ENCODE measurements at regions not wholly inside any gene's neighbourhood (a gene's known extent, or its start where the extent isn't known, plus 50 kb on each side); places are given as distances from the start of the nearest gene placed in this dataset.

- TF ChIP-seq ZNF561 (tag by site-specific recombination; IDR thresholded peaks at IDR 0.05; ENCODE audit: borderline replicate concordance), result peak; percentile 73; the same call in 1 of the 2 replicates
- TF ChIP-seq GFI1B (tag by site-specific recombination; IDR thresholded peaks at IDR 0.05), result no peak
- no peak for TF ChIP-seq ZNF785 (tag by site-specific recombination; IDR thresholded peaks at IDR 0.05)
- peak; percentile 89 for TF ChIP-seq SP7 (tag by site-specific recombination; IDR thresholded peaks at IDR 0.05)
- no peak for TF ChIP-seq ZNF175 (tag by site-specific recombination; IDR thresholded peaks at IDR 0.05)
- no peak for TF ChIP-seq ZNF707 (tag by site-specific recombination; IDR thresholded peaks at IDR 0.05)
- no peak for TF ChIP-seq ZNF155 (tag by site-specific recombination; IDR thresholded peaks at IDR 0.05)
- TF ChIP-seq GLIS2 (tag by site-specific recombination; IDR thresholded peaks at IDR 0.05), result no peak
- peak; percentile 60; the same call in 1 of the 2 replicates for TF ChIP-seq ZNF639 (tag by site-specific recombination; IDR thresholded peaks at IDR 0.05)
- TF ChIP-seq BCL11A (tag by site-specific recombination; IDR thresholded peaks at IDR 0.05; ENCODE audit: low read depth), result peak; percentile 88
- peak; percentile 93 for TF ChIP-seq ZNF24 (tag by site-specific recombination; IDR thresholded peaks at IDR 0.05)
- no peak for TF ChIP-seq ZNF548 (tag by site-specific recombination; IDR thresholded peaks at IDR 0.05)
- TF ChIP-seq ZNF311 (tag by site-specific recombination; IDR thresholded peaks at IDR 0.05; ENCODE audit: borderline replicate concordance), result no peak
- peak; percentile 55 for TF ChIP-seq PRDM4 (tag by site-specific recombination; IDR thresholded peaks at IDR 0.05)
- no peak for TF ChIP-seq ZNF549 (tag by site-specific recombination; IDR thresholded peaks at IDR 0.05)
- TF ChIP-seq ZBTB21 (tag by site-specific recombination; IDR thresholded peaks at IDR 0.05), result peak; percentile 86
- no peak for TF ChIP-seq ZBTB11 (tag by site-specific recombination; conservative IDR thresholded peaks at IDR 0.05; ENCODE audit: low read depth)
- no peak for TF ChIP-seq BCL6B (tag by site-specific recombination; IDR thresholded peaks at IDR 0.05)
- no peak for TF ChIP-seq HOXD13 (CRISPR knock-in tag; IDR thresholded peaks at IDR 0.05; ENCODE audit: borderline replicate concordance)
- no peak for TF ChIP-seq MYNN (tag by site-specific recombination; IDR thresholded peaks at IDR 0.05; ENCODE audit: borderline replicate concordance)
- no peak; the same call in 1 of the 2 replicates for TF ChIP-seq ZNF10 (tag by site-specific recombination; IDR thresholded peaks at IDR 0.05)
- peak; percentile 95 for TF ChIP-seq ZNF629 (tag by site-specific recombination; IDR thresholded peaks at IDR 0.05)
- TF ChIP-seq ZNF843 (tag by site-specific recombination; IDR thresholded peaks at IDR 0.05), result peak; percentile 78
- 0 out of 2 replicates have a peak, but pooled peaks have one; percentile 32 for TF ChIP-seq KLF9 (tag by site-specific recombination; IDR thresholded peaks at IDR 0.05; ENCODE audit: low read depth)
- TF ChIP-seq RBAK (tag by site-specific recombination; IDR thresholded peaks at IDR 0.05), result no peak
- TF ChIP-seq ZNF148 (tag by site-specific recombination; IDR thresholded peaks at IDR 0.05; ENCODE audit: borderline replicate concordance), result no peak
- TF ChIP-seq ZNF366 (tag by site-specific recombination; conservative IDR thresholded peaks at IDR 0.05), result peak; percentile 98
- TF ChIP-seq ZNF658 (tag by site-specific recombination; IDR thresholded peaks at IDR 0.05), result no peak
- TF ChIP-seq REPIN1 (tag by site-specific recombination; IDR thresholded peaks at IDR 0.05; ENCODE audit: low read depth), result no peak
- TF ChIP-seq ZSCAN23 (tag by site-specific recombination; IDR thresholded peaks at IDR 0.05), result 0 out of 2 replicates have a peak, but pooled peaks have one; percentile 28
Observed at GRCh38 chr2:64730551-64731262, 77.0 kb upstream of the SERTAD2 start (continued).

Data from HEK293 (cell line).